H9 (cell line): ENCODE measurements at regions not wholly inside any gene's neighbourhood (a gene's known extent, or its start where the extent isn't known, plus 50 kb on each side); places are given as distances from the start of the nearest gene placed in this dataset.

Source experiments
- DNase-seq: peaks from one replicate; pipeline ENCODE4 v3.0.0-alpha.2; 2017
- H2AFZ ChIP-seq: one replicate; pipeline ENCODE4 v1.6.1; 2013; ENCODE audit warnings: mild to moderate bottlenecking, low read length, control low read depth, moderate library complexity
- H2AK5ac ChIP-seq: 2 replicates; pipeline ENCODE4 v1.6.1; 2013; ENCODE audit warnings: low read length, control low read depth, mixed read lengths; ENCODE audit not compliant: insufficient read length
- H2BK120ac ChIP-seq: one replicate; pipeline ENCODE4 v1.6.1; 2013; ENCODE audit warnings: low read depth, mild to moderate bottlenecking, low read length, control low read depth, inconsistent platforms; ENCODE audit not compliant: poor library complexity, severe bottlenecking
- H2BK12ac ChIP-seq: 2 replicates; pipeline ENCODE4 v1.6.1; 2013; ENCODE audit warnings: low read length, control low read depth, mixed read lengths, low read depth; ENCODE audit not compliant: insufficient read length
- H2BK15ac ChIP-seq: 2 replicates; pipeline ENCODE4 v1.6.1; 2013; ENCODE audit warnings: low read depth, low read length, control low read depth
- H2BK20ac ChIP-seq: one replicate; pipeline ENCODE4 v1.6.1; 2013; ENCODE audit warnings: low read depth, mild to moderate bottlenecking, low read length, control low read depth, inconsistent platforms; ENCODE audit not compliant: poor library complexity, severe bottlenecking
- H2BK5ac ChIP-seq: 2 replicates; pipeline ENCODE4 v1.6.1; 2013; ENCODE audit warnings: low read length, control low read depth, mixed read lengths; ENCODE audit not compliant: insufficient read length
- H3K14ac ChIP-seq: 2 replicates; pipeline ENCODE4 v1.6.1; 2013; ENCODE audit warnings: low read length, control low read depth; ENCODE audit not compliant: insufficient read depth
- H3K18ac ChIP-seq: 2 replicates; pipeline ENCODE4 v1.6.1; 2013; ENCODE audit warnings: low read depth, mild to moderate bottlenecking, mixed read lengths, low read length, control low read depth; ENCODE audit not compliant: insufficient read length
- H3K23ac ChIP-seq: 2 replicates; pipeline ENCODE4 v1.6.1; 2013; ENCODE audit warnings: low read length, control low read depth, mixed read lengths, low read depth; ENCODE audit not compliant: insufficient read length
- H3K23me2 ChIP-seq: 2 replicates; pipeline ENCODE4 v1.6.1; 2013; ENCODE audit warnings: low read depth, mild to moderate bottlenecking, mixed read lengths, low read length, control low read depth; ENCODE audit not compliant: insufficient read length, poor library complexity, severe bottlenecking
- H3K27ac ChIP-seq: 2 replicates; pipeline ENCODE4 v1.5.1; 2013; ENCODE audit warnings: low read length, control low read depth, mixed read lengths, low read depth; ENCODE audit not compliant: insufficient read length
- H3K27me3 ChIP-seq: 2 replicates; pipeline ENCODE4 v1.6.1; 2013; ENCODE audit warnings: low read length, control low read depth, inconsistent platforms; ENCODE audit not compliant: insufficient read depth
- H3K4ac ChIP-seq: 2 replicates; pipeline ENCODE4 v1.6.1; 2013; ENCODE audit warnings: low read depth, mild to moderate bottlenecking, control low read depth, inconsistent platforms, low read length, moderate library complexity
- H3K4me1 ChIP-seq: 2 replicates; pipeline ENCODE4 v1.6.1; 2013; ENCODE audit warnings: low read length, control low read depth, inconsistent platforms; ENCODE audit not compliant: insufficient read depth
- H3K4me2 ChIP-seq: 2 replicates; pipeline ENCODE4 v1.6.1; 2013; ENCODE audit warnings: low read length, control low read depth, mixed read lengths; ENCODE audit not compliant: insufficient read length, insufficient read depth
- H3K56ac ChIP-seq: 2 replicates; pipeline ENCODE4 v1.6.1; 2013; ENCODE audit warnings: low read depth, mild to moderate bottlenecking, mixed read lengths, low read length, control low read depth; ENCODE audit not compliant: insufficient read length
- H3K79me1 ChIP-seq: 2 replicates; pipeline ENCODE4 v1.6.1; 2013; ENCODE audit warnings: low read depth, mild to moderate bottlenecking, moderate library complexity, low read length, control low read depth, inconsistent platforms; ENCODE audit not compliant: insufficient read depth, poor library complexity, severe bottlenecking
- H3K79me2 ChIP-seq: 2 replicates; pipeline ENCODE4 v1.6.1; 2013; ENCODE audit warnings: low read length, control low read depth, inconsistent platforms; ENCODE audit not compliant: insufficient read depth
- H3K9ac ChIP-seq: 2 replicates; pipeline ENCODE4 v1.6.1; 2013; ENCODE audit warnings: low read length, control low read depth, mixed read lengths; ENCODE audit not compliant: insufficient read length; ENCODE audit errors: extremely low read depth
- H3K9me3 ChIP-seq: one replicate; pipeline ENCODE4 v1.6.1; 2013; ENCODE audit warnings: low read depth, low read length, inconsistent platforms; ENCODE audit not compliant: control insufficient read depth
- H3T11ph ChIP-seq: one replicate; pipeline ENCODE4 v1.6.1; 2013; ENCODE audit warnings: mild to moderate bottlenecking, low read length, control low read depth, inconsistent platforms
- H4K20me1 ChIP-seq: one replicate; pipeline ENCODE4 v1.6.1; 2013; ENCODE audit not compliant: control insufficient read depth, insufficient read length, insufficient read depth
- H4K5ac ChIP-seq: 2 replicates; pipeline ENCODE4 v1.6.1; 2013; ENCODE audit warnings: low read depth, mild to moderate bottlenecking, mixed read lengths, low read length, control low read depth; ENCODE audit not compliant: insufficient read length
- H4K8ac ChIP-seq: replicated peaks from 2 replicates; pipeline ENCODE4 v1.6.1; 2013; ENCODE audit warnings: low read length, control low read depth, mixed read lengths, low read depth; ENCODE audit not compliant: insufficient read length
- H4K91ac ChIP-seq: 2 replicates; pipeline ENCODE4 v1.6.1; 2013; ENCODE audit warnings: low read depth, mild to moderate bottlenecking, moderate library complexity, mixed read lengths, low read length, control low read depth; ENCODE audit not compliant: insufficient read length
- H3K27ac Mint-ChIP-seq, 3 experiments: 2 replicates in 2 of 3; 3 replicates in 1 of 3; pipeline ENCODE4 v1.8.0; 2020 to 2021; ENCODE audit warnings: mixed read lengths in 3 of 3, mild to moderate bottlenecking in 1 of 3, moderate library complexity in 1 of 3
- H3K27me3 Mint-ChIP-seq: 2 replicates; pipeline ENCODE4 v1.8.0; 2021; ENCODE audit warnings: low read depth, mild to moderate bottlenecking, moderate library complexity, mixed read lengths
- H3K36me3 Mint-ChIP-seq, 3 experiments: 2 replicates in 2 of 3; 3 replicates in 1 of 3; pipeline ENCODE4 v1.8.0; 2020 to 2021; ENCODE audit warnings: low read depth in 3 of 3, mixed read lengths in 3 of 3; ENCODE audit not compliant: insufficient read depth in 1 of 3
- H3K4me1 Mint-ChIP-seq, 2 experiments: 2 replicates each; pipeline ENCODE4 v1.8.0; 2020; ENCODE audit warnings: mixed read lengths in 2 of 2
- H3K4me3 Mint-ChIP-seq, 2 experiments: 2 replicates in 1 of 2; 3 replicates in 1 of 2; pipeline ENCODE4 v1.8.0; 2020 to 2021; ENCODE audit warnings: mild to moderate bottlenecking in 2 of 2, mixed read lengths in 2 of 2, moderate library complexity in 1 of 2
- H3K9me3 Mint-ChIP-seq, 2 experiments: 2 replicates in 1 of 2; 3 replicates in 1 of 2; pipeline ENCODE4 v1.8.0; 2020; ENCODE audit warnings: mild to moderate bottlenecking in 2 of 2, mixed read lengths in 2 of 2, moderate library complexity in 1 of 2
- WGBS: extraction: QIAGEN DNeasy Blood & Tissue Kit; methylation state at CpG from one replicate; pipeline ENCODE4 v1.1.7; 2013; ENCODE audit warnings: missing lambda C conversion rate, low lambda C conversion rate, mixed read lengths; ENCODE audit not compliant: insufficient read length; ENCODE audit errors: extremely low coverage; 5-methylcytosine and 5-hydroxymethylcytosine counted together
- TF ChIP-seq, protein P1 (sequence below): fragments of 200-600 bp; sonication (generic); conservative IDR thresholded peaks from 3 replicates; pipeline ENCODE4 v1.8.0; 2021; ENCODE audit warnings: antibody characterized with exemption, mild to moderate bottlenecking

DNA sequence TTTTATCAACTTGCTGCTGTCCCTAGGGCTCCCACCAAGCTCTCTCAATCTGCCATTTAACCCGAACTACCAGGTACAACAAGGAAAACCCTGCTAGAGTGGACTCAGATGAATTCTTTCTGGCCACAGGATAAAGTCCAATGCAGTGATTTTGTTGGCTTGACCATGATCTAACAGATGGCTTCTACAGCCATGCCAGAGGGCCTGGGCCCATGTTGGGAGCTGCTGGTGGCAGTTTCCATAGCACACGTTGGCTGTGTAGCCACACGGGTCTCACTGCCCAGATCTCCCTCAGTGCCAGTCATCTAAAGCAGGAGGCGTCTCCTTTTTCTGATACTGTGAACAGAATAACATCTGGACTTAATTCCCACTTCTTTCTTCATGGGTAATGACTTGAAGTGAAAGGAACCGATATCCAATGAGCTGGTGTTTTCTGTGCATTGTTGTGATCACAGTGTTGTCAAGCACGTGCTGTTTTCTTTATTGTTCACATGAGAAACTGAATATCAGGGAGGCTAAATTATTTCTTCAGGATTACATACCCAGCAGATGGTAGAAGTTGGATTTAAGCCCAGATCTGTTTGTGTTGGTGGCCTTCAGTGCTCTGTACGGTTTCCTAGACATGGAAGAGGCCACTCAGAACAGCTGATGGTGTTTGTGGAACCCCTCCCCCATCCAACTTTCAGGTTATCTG lies 85.2 kb upstream of the CLCN4 start:
- TF ChIP-seq, protein P1, sequence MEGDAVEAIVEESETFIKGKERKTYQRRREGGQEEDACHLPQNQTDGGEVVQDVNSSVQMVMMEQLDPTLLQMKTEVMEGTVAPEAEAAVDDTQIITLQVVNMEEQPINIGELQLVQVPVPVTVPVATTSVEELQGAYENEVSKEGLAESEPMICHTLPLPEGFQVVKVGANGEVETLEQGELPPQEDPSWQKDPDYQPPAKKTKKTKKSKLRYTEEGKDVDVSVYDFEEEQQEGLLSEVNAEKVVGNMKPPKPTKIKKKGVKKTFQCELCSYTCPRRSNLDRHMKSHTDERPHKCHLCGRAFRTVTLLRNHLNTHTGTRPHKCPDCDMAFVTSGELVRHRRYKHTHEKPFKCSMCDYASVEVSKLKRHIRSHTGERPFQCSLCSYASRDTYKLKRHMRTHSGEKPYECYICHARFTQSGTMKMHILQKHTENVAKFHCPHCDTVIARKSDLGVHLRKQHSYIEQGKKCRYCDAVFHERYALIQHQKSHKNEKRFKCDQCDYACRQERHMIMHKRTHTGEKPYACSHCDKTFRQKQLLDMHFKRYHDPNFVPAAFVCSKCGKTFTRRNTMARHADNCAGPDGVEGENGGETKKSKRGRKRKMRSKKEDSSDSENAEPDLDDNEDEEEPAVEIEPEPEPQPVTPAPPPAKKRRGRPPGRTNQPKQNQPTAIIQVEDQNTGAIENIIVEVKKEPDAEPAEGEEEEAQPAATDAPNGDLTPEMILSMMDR, result no peak
- Histone ChIP-seq H3K9ac (no peak overlapping the region), H2BK12ac (no peak overlapping the region), H2AFZ (no peak overlapping the region), H3K79me1 (no peaks in the 10 kb centered on the region), H4K5ac (no peak overlapping the region), H2BK20ac (no peak overlapping the region), H3K79me2 (no peaks in the 10 kb centered on the region), H2BK120ac (no peak overlapping the region), H3K23ac (no peak overlapping the region), H3K56ac (no peak overlapping the region), H3K4ac (no peak overlapping the region), H3K23me2 (no peaks in the 10 kb centered on the region), H3K9me3 (no peaks in the 10 kb centered on the region), H4K8ac (no peak overlapping the region), H3K4me2 (no peak overlapping the region), H2BK15ac (no peak overlapping the region), H3K27me3 (no peaks in the 10 kb centered on the region), H3K4me1 (no peaks in the 10 kb centered on the region), H4K20me1 (no peaks in the 10 kb centered on the region), H3K14ac (no peak overlapping the region), H2AK5ac (no peak overlapping the region), H3K27ac (no peak overlapping the region), H3T11ph (no peak overlapping the region), H2BK5ac (no peak overlapping the region), H3K18ac (no peak overlapping the region), H4K91ac (no peak overlapping the region)
- Mint-ChIP-seq H3K4me1 (no peaks in the 10 kb centered on the region), H3K9me3 (peaks cover 32 to 44% of the 10 kb centered on the region in 2 experiments), H3K36me3 (peaks cover 19 to 57% (median 25%) of the 10 kb centered on the region in 3 experiments), H3K27me3 (no peaks in the 10 kb centered on the region), H3K27ac (peak overlapping the region in 1 of 3 experiments; percentile 65; a peak in 2 of 7 replicates), H3K4me3 (no peak overlapping the region)
- no CpG with 5 or more reads among the region's 7 CpGs for WGBS
- DNase-seq, result no peak
